A549 (cell line): ENCODE measurements at regions not wholly inside any gene's neighbourhood (a gene's known extent, or its start where the extent isn't known, plus 50 kb on each side); places are given as distances from the start of the nearest gene placed in this dataset.

Experiments used
- ATAC-seq, 2 experiments: fragments of 200-7000 bp in 1 of 2; fragments of >200 bp in 1 of 2; cut with Nextera tagmentation in 1 of 2; cut with Tn5 transposase in 1 of 2; 3 replicates each; pipeline versions ENCODE4 v1.8.0 to v1.9.1; 2018 to 2020; ENCODE audit warnings: mild to moderate bottlenecking in 1 of 2, moderate library complexity in 1 of 2
- CTCF ChIA-PET: fragments of 300-600 bp; sonication (Branson Sonifier 250); formaldehyde crosslinking; extraction: SDS; loops from one replicate; lab custom pipeline; 2021; ENCODE audit warnings: antibody characterized with exemption, inconsistent platforms; lab: Yijun Ruan, JAX
- POLR2A ChIA-PET: fragments of 350-600 bp; formaldehyde crosslinking; extraction: SDS; loops from one replicate; lab custom pipeline; 2021; ENCODE audit warnings: antibody characterized with exemption, inconsistent platforms; lab: Yijun Ruan, JAX
- DNase-seq, 2 experiments: peaks; one replicate each; pipeline versions ENCODE4 v3.0.0 to v3.0.0-alpha.2; 2011 to 2016; ENCODE audit warnings: low read depth in 1 of 2, low spot score in 1 of 2
- FAIRE-seq: peaks from 2 replicates; lab custom pipeline; 2011; peaks lifted over from hg19 to GRCh38; lab: Jason Lieb, UNC
- H3K27ac ChIP-seq, 2 experiments: fragments of >200 bp; sonication (Bioruptor Twin); formaldehyde crosslinking; 3 replicates each; pipeline ENCODE4 v1.5.1; 2016 to 2017
- H3K4me1 ChIP-seq: fragments of >200 bp; sonication (Bioruptor Twin); formaldehyde crosslinking; 3 replicates; pipeline ENCODE4 v1.6.1; 2016
- H3K4me2 ChIP-seq: fragments of >200 bp; sonication (Bioruptor Twin); formaldehyde crosslinking; 3 replicates; pipeline ENCODE4 v1.6.1; 2016
- H3K4me3 ChIP-seq: fragments of >200 bp; sonication (Bioruptor Twin); formaldehyde crosslinking; 3 replicates; pipeline ENCODE4 v1.5.1; 2016
- H3K9me3 ChIP-seq: fragments of >200 bp; sonication (Bioruptor Twin); formaldehyde crosslinking; 3 replicates; pipeline ENCODE4 v1.6.1; 2016
- CBX2 ChIP-seq: fragments of 200-600 bp; sonication (generic); IDR thresholded peaks from 2 replicates; pipeline ENCODE4 v1.6.1; 2016; ENCODE audit warnings: low read depth, mild to moderate bottlenecking, borderline replicate concordance
- CEBPB ChIP-seq, 2 experiments: fragments of >200 bp in 1 of 2; sonication (Bioruptor Twin) in 1 of 2; formaldehyde crosslinking in 1 of 2; IDR thresholded peaks; 2 replicates each; pipeline ENCODE4 v1.6.1; 2012 to 2016
- CHD4 ChIP-seq: fragments of 200-600 bp; sonication (generic); IDR thresholded peaks from 2 replicates; pipeline ENCODE4 v1.6.1; 2016; ENCODE audit warnings: antibody characterized with exemption, mild to moderate bottlenecking, borderline replicate concordance
- EP300 ChIP-seq, 2 experiments: fragments of >200 bp; sonication (Bioruptor Twin); formaldehyde crosslinking; IDR thresholded peaks; 2 replicates in 1 of 2; 3 replicates in 1 of 2; pipeline ENCODE4 v1.6.1; 2016 to 2017
- FOSB ChIP-seq: fragments of 250-450 bp; sonication (Bioruptor Pico); IDR thresholded peaks from 2 replicates; pipeline ENCODE4 v1.5.0; 2020; ENCODE audit warnings: mild to moderate bottlenecking, moderate library complexity
- HEYL ChIP-seq: fragments of 250-450 bp; sonication (Bioruptor Pico); IDR thresholded peaks from 2 replicates; pipeline ENCODE4 v1.8.0; 2021; ENCODE audit warnings: mild to moderate bottlenecking, moderate library complexity
- HOXA7 ChIP-seq: fragments of 250-450 bp; sonication (Bioruptor Pico); IDR thresholded peaks from 2 replicates; pipeline ENCODE4 v1.5.0; 2020; ENCODE audit warnings: mild to moderate bottlenecking, moderate library complexity
- KDM1A ChIP-seq: fragments of 200-600 bp; sonication (generic); IDR thresholded peaks from 2 replicates; pipeline ENCODE4 v1.6.1; 2016; ENCODE audit warnings: low read depth, mild to moderate bottlenecking
- MAFK ChIP-seq: fragments of 450-650 bp; IDR thresholded peaks from 2 replicates; pipeline ENCODE4 v1.6.1; 2014; ENCODE audit not compliant: partially characterized antibody
- MAZ ChIP-seq: fragments of 150-350 bp; IDR thresholded peaks from 2 replicates; pipeline ENCODE4 v1.6.1; 2014; ENCODE audit warnings: antibody characterized with exemption, low read depth, low read length, borderline replicate concordance
- MYC ChIP-seq: IDR thresholded peaks from 2 replicates; pipeline ENCODE4 v1.6.1; 2012; ENCODE audit warnings: mild to moderate bottlenecking, inconsistent platforms, low read length, improper control_type of control experiment, borderline replicate concordance
- NPAS2 ChIP-seq: fragments of 250-450 bp; sonication (Bioruptor Pico); IDR thresholded peaks from 2 replicates; pipeline ENCODE4 v1.8.0; 2022; ENCODE audit warnings: mild to moderate bottlenecking, moderate library complexity, borderline replicate concordance
- PHF8 ChIP-seq: fragments of 200-600 bp; sonication (generic); IDR thresholded peaks from 2 replicates; pipeline ENCODE4 v1.6.1; 2016; ENCODE audit warnings: low read depth, mild to moderate bottlenecking, antibody characterized with exemption, moderate library complexity, borderline replicate concordance
- POLR2AphosphoS2 ChIP-seq: conservative IDR thresholded peaks from 2 replicates; pipeline ENCODE4 v1.6.1; 2012; ENCODE audit warnings: low read length, improper control_type of control experiment, inconsistent platforms
- RAD21 ChIP-seq, 2 experiments: fragments of >200 bp in 1 of 2; sonication (Bioruptor Twin) in 1 of 2; formaldehyde crosslinking in 1 of 2; IDR thresholded peaks in 1 of 2; conservative IDR thresholded peaks in 1 of 2; 2 replicates in 1 of 2; 3 replicates in 1 of 2; pipeline ENCODE4 v1.6.1; 2012 to 2018; ENCODE audit warnings: inconsistent platforms in 1 of 2
- RARB ChIP-seq: fragments of 250-450 bp; sonication (Bioruptor Pico); IDR thresholded peaks from 2 replicates; pipeline ENCODE4 v1.8.0; 2021; ENCODE audit warnings: mild to moderate bottlenecking, moderate library complexity
- RCOR1 ChIP-seq: fragments of 150-350 bp; IDR thresholded peaks from 2 replicates; pipeline ENCODE4 v1.6.1; 2014; ENCODE audit warnings: antibody characterized with exemption, low read length, low read depth
- SMC3 ChIP-seq: fragments of >200 bp; sonication (Bioruptor Twin); formaldehyde crosslinking; IDR thresholded peaks from 3 replicates; pipeline ENCODE4 v1.6.1; 2018; ENCODE audit warnings: inconsistent platforms
- TP53 ChIP-seq: fragments of 250-450 bp; sonication (Bioruptor Pico); IDR thresholded peaks from 2 replicates; pipeline ENCODE4 v1.5.0; 2021; ENCODE audit warnings: mild to moderate bottlenecking, moderate library complexity
- ZSCAN20 ChIP-seq: fragments of 250-450 bp; sonication (Bioruptor Pico); IDR thresholded peaks from 2 replicates; pipeline ENCODE4 v1.8.0; 2022; ENCODE audit warnings: mild to moderate bottlenecking, moderate library complexity
- WGBS: methylation state at CpG from one replicate; pipeline ENCODE4 v1.1.6; 2017; ENCODE audit errors: missing lambda C conversion rate; 5-methylcytosine and 5-hydroxymethylcytosine counted together
- TF ChIP-seq, protein P1 (sequence below): fragments of 150-350 bp; IDR thresholded peaks from 2 replicates; pipeline ENCODE4 v1.6.1; 2014; ENCODE audit warnings: low read depth, mild to moderate bottlenecking, low read length
- TF ChIP-seq, protein P2 (sequence below): IDR thresholded peaks from 2 replicates; pipeline ENCODE4 v1.6.1; 2012
- TF ChIP-seq, protein P3 (sequence below): fragments of 200-600 bp; sonication (generic); IDR thresholded peaks from 2 replicates; pipeline ENCODE4 v1.6.1; 2016; ENCODE audit warnings: antibody characterized with exemption, mild to moderate bottlenecking, moderate library complexity
- TF ChIP-seq, protein P4 (sequence below): fragments of 250-450 bp; sonication (Bioruptor Pico); IDR thresholded peaks from 2 replicates; pipeline ENCODE4 v1.5.0; 2021; ENCODE audit warnings: mild to moderate bottlenecking, moderate library complexity, borderline replicate concordance
- TF ChIP-seq, protein P5 (sequence below): fragments of >200 bp; sonication (Bioruptor Twin); formaldehyde crosslinking; IDR thresholded peaks from 3 replicates; pipeline ENCODE4 v1.6.1; 2016

DNA sequence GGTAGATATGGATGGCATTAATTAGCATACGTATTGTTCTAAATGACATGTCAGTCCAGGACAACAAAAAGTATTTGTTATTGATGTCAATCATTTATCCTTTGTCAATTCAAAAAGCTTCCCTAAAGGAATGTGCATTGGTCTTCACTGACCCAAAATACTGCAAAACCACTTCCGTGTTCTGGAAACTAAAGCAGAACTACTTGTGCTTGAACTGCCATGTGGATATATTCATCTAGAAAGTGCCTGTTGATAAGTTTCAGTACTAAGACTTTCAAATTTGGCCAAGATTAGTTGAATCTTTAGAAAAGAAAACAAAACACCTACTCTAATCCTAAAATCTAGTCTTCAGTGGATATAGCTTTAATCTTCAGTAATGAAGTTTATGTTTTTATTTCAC, 242.1 kb upstream of the PPP1R3A start:
- ChIA-PET POLR2A (no interaction called here), CTCF (no interaction called here)
- Histone ChIP-seq H3K27ac (no peak overlapping the region), H3K4me1 (no peaks in the 10 kb centered on the region), H3K4me3 (no peak overlapping the region), H3K9me3 (no peaks in the 10 kb centered on the region), H3K4me2 (no peak overlapping the region)
- DNase-seq (no peak), FAIRE-seq (no peak), ATAC-seq (no peak)
- 49% methylated on average over 2 of the region's 2 CpGs for WGBS
- TF ChIP-seq CHD4 (no peak), TP53 (CRISPR knock-in tag) (no peak), RAD21 (conservative IDR thresholded peaks at IDR 0.05 in 1 of 2, IDR thresholded peaks at IDR 0.05 in 1 of 2) (no peak), SMC3 (no peak), FOSB (CRISPR knock-in tag) (no peak), NPAS2 (CRISPR knock-in tag) (no peak), RCOR1 (no peak), CEBPB (IDR thresholded peaks at IDR 0.05) (no peak), HOXA7 (CRISPR knock-in tag) (no peak), POLR2AphosphoS2 (no peak), EP300 (IDR thresholded peaks at IDR 0.05) (no peak), MAFK (no peak), HEYL (CRISPR knock-in tag) (no peak)
- TF ChIP-seq, protein P1, sequence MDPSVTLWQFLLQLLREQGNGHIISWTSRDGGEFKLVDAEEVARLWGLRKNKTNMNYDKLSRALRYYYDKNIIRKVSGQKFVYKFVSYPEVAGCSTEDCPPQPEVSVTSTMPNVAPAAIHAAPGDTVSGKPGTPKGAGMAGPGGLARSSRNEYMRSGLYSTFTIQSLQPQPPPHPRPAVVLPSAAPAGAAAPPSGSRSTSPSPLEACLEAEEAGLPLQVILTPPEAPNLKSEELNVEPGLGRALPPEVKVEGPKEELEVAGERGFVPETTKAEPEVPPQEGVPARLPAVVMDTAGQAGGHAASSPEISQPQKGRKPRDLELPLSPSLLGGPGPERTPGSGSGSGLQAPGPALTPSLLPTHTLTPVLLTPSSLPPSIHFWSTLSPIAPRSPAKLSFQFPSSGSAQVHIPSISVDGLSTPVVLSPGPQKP = no peak
- TF ChIP-seq, protein P2, sequence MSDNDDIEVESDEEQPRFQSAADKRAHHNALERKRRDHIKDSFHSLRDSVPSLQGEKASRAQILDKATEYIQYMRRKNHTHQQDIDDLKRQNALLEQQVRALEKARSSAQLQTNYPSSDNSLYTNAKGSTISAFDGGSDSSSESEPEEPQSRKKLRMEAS = no peak
- TF ChIP-seq, protein P3, sequence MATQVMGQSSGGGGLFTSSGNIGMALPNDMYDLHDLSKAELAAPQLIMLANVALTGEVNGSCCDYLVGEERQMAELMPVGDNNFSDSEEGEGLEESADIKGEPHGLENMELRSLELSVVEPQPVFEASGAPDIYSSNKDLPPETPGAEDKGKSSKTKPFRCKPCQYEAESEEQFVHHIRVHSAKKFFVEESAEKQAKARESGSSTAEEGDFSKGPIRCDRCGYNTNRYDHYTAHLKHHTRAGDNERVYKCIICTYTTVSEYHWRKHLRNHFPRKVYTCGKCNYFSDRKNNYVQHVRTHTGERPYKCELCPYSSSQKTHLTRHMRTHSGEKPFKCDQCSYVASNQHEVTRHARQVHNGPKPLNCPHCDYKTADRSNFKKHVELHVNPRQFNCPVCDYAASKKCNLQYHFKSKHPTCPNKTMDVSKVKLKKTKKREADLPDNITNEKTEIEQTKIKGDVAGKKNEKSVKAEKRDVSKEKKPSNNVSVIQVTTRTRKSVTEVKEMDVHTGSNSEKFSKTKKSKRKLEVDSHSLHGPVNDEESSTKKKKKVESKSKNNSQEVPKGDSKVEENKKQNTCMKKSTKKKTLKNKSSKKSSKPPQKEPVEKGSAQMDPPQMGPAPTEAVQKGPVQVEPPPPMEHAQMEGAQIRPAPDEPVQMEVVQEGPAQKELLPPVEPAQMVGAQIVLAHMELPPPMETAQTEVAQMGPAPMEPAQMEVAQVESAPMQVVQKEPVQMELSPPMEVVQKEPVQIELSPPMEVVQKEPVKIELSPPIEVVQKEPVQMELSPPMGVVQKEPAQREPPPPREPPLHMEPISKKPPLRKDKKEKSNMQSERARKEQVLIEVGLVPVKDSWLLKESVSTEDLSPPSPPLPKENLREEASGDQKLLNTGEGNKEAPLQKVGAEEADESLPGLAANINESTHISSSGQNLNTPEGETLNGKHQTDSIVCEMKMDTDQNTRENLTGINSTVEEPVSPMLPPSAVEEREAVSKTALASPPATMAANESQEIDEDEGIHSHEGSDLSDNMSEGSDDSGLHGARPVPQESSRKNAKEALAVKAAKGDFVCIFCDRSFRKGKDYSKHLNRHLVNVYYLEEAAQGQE = no peak

DNA sequence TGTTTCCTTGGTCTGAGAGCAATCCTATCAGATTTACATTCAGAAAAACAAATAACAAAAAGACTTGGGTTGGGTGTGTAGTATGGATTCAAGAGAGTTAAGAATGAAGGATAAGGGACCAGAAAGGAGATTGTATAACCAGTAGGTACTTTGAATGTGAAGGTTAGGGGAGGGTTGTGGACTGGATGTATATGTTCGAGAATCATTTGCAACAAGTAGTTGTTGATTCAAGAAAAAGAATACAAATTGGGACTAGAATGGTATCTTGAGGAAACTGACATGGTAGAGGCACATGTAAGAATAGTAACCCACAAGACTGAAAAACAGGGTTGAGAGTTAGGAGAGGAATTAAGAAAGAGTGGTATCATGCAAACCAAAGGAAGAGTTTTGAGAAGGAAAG, 240.0 kb upstream of the PPP1R3A start:
- DNase-seq (no peak), FAIRE-seq (no peak), ATAC-seq (no peak)
- H3K27ac ChIP-seq = no peak overlapping the region
- POLR2A ChIA-PET = no interaction called here
- 3% methylated on average over 1 of the region's 1 CpG for WGBS
- no peaks in the 10 kb centered on the region for H3K9me3 ChIP-seq
- TF ChIP-seq, protein P4, sequence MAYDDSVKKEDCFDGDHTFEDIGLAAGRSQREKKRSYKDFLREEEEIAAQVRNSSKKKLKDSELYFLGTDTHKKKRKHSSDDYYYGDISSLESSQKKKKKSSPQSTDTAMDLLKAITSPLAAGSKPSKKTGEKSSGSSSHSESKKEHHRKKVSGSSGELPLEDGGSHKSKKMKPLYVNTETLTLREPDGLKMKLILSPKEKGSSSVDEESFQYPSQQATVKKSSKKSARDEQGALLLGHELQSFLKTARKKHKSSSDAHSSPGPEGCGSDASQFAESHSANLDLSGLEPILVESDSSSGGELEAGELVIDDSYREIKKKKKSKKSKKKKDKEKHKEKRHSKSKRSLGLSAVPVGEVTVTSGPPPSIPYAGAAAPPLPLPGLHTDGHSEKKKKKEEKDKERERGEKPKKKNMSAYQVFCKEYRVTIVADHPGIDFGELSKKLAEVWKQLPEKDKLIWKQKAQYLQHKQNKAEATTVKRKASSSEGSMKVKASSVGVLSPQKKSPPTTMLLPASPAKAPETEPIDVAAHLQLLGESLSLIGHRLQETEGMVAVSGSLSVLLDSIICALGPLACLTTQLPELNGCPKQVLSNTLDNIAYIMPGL (CRISPR knock-in tag) = no peak
- TF ChIP-seq EP300 (IDR thresholded peaks at IDR 0.05) (no peak), MYC (no peak), RAD21 (conservative IDR thresholded peaks at IDR 0.05 in 1 of 2, IDR thresholded peaks at IDR 0.05 in 1 of 2) (no peak), PHF8 (no peak), KDM1A (no peak), MAZ (no peak), ZSCAN20 (CRISPR knock-in tag) (no peak), CBX2 (no peak), RARB (CRISPR knock-in tag) (no peak), POLR2AphosphoS2 (no peak)
- TF ChIP-seq, protein P1 = no peak
- TF ChIP-seq, protein P5, sequence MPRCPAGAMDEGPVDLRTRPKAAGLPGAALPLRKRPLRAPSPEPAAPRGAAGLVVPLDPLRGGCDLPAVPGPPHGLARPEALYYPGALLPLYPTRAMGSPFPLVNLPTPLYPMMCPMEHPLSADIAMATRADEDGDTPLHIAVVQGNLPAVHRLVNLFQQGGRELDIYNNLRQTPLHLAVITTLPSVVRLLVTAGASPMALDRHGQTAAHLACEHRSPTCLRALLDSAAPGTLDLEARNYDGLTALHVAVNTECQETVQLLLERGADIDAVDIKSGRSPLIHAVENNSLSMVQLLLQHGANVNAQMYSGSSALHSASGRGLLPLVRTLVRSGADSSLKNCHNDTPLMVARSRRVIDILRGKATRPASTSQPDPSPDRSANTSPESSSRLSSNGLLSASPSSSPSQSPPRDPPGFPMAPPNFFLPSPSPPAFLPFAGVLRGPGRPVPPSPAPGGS = no peak
- TF ChIP-seq, all 56 proteins: peak for 0
- H3K4me3 ChIP-seq = no peak overlapping the region
- CTCF ChIA-PET = no interaction called here
- H3K4me1 ChIP-seq = no peaks in the 10 kb centered on the region
- no peak overlapping the region for H3K4me2 ChIP-seq
